PC-3 (cell line): ENCODE measurements at regions not wholly inside any gene's neighbourhood (a gene's known extent, or its start where the extent isn't known, plus 50 kb on each side); places are given as distances from the start of the nearest gene placed in this dataset.

Experiments
- EZH2 ChIP-seq: fragments of 300-600 bp; sonication (generic); IDR thresholded peaks from one replicate; pipeline ENCODE4 v1.6.1; 2017; ENCODE audit warnings: antibody characterized with exemption, mild to moderate bottlenecking, low read length; ENCODE audit not compliant: unreplicated experiment
- EZH2phosphoT487 ChIP-seq: fragments of 300-600 bp; sonication (generic); IDR thresholded peaks from 2 replicates; pipeline ENCODE4 v1.6.1; 2018; ENCODE audit warnings: mild to moderate bottlenecking, antibody characterized with exemption, low read length, borderline replicate concordance
- TF ChIP-seq, protein P1 (sequence below): fragments of 300-600 bp; sonication (generic); conservative IDR thresholded peaks from 2 replicates; pipeline ENCODE4 v1.5.1; 2017; ENCODE audit warnings: antibody characterized with exemption, low read depth, mild to moderate bottlenecking, low read length

DNA sequence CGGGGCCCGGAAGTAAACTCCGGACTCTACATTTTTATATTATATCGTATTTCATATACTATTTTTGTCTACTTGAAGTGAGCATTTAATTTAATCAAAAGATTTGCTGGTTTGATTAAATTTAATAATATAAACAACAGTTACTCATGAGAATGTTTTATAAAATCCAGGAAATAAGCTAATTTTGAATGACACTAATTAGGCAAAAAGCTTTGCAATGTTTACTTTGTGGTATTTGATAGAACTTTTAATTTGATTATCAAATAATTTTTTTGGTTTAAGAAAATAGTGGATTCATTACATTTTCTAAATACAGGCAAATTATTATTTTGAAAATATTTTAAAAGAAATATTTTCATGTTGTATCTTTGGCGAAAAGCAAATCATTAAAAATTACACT is 900.4 kb upstream of the CDH2 start:
- TF ChIP-seq, protein P1, sequence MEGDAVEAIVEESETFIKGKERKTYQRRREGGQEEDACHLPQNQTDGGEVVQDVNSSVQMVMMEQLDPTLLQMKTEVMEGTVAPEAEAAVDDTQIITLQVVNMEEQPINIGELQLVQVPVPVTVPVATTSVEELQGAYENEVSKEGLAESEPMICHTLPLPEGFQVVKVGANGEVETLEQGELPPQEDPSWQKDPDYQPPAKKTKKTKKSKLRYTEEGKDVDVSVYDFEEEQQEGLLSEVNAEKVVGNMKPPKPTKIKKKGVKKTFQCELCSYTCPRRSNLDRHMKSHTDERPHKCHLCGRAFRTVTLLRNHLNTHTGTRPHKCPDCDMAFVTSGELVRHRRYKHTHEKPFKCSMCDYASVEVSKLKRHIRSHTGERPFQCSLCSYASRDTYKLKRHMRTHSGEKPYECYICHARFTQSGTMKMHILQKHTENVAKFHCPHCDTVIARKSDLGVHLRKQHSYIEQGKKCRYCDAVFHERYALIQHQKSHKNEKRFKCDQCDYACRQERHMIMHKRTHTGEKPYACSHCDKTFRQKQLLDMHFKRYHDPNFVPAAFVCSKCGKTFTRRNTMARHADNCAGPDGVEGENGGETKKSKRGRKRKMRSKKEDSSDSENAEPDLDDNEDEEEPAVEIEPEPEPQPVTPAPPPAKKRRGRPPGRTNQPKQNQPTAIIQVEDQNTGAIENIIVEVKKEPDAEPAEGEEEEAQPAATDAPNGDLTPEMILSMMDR = no peak
- no peak for TF ChIP-seq EZH2phosphoT487
- no peak for TF ChIP-seq EZH2
